Upper lobe of right lung (tissue), 1 donor: ENCODE measurements at regions not wholly inside any gene's neighbourhood (a gene's known extent, or its start where the extent isn't known, plus 50 kb on each side); places are given as distances from the start of the nearest gene placed in this dataset.
"Not testable (repeated sequence)": the region's sequence is repeated elsewhere in the genome, so short reads cannot be mapped to it uniquely, and the experiment has no call there.

Experiments
- ATAC-seq: fragments of 200-7000 bp; cut with Tn5 transposase; one replicate; pipeline ENCODE4 v1.9.1; 2020; ENCODE audit warnings: mild to moderate bottlenecking, moderate library complexity
- DNase-seq: peaks from one replicate; pipeline ENCODE4 v3.0.0-alpha.2; 2020
- H3K27ac ChIP-seq: fragments of 200-600 bp; one replicate; pipeline ENCODE4 v1.8.0; 2022
- H3K27me3 ChIP-seq: fragments of 200-600 bp; one replicate; pipeline ENCODE4 v1.8.0; 2022; ENCODE audit warnings: mild to moderate bottlenecking
- H3K36me3 ChIP-seq: fragments of 200-600 bp; one replicate; pipeline ENCODE4 v1.8.0; 2022
- H3K4me1 ChIP-seq: fragments of 200-600 bp; one replicate; pipeline ENCODE4 v1.8.0; 2022
- H3K4me3 ChIP-seq: fragments of 200-600 bp; one replicate; pipeline ENCODE4 v1.8.0; 2022; ENCODE audit warnings: mild to moderate bottlenecking
- H3K9me3 ChIP-seq: fragments of 200-600 bp; one replicate; pipeline ENCODE4 v1.8.0; 2022
- intact Hi-C: fragments of 100-400 bp; cut with DNase I; formaldehyde crosslinking; loops from one replicate; pipeline ENCODE4 v1.11.0; 2022
- TF ChIP-seq, protein P1 (sequence below): fragments of 200-600 bp; IDR thresholded peaks from one replicate; pipeline ENCODE4 v1.8.0; 2022; ENCODE audit warnings: antibody characterized with exemption
- donor health status: DM: no; HTN: yes; CAD: no; lungs with severe emphysema.

DNA sequence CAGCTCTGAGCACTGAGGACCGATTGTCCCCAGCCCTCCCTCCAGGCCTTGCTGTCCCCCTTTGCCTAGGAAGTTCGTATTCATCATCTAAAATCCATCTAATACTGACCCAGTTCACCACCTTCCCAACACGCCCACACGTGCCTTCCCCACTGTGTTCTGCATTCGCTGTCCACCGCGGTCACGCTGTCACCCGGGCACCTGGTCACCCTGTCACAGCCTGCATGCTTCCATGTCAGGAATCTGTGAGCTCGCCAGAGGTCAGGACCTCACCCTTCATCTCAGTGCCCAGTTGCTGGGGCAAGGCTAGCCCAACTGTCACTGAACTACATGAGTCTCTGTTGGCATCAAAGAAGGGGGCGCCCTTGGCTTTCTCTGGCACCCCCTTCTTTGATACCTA, 82.9 kb upstream of the RUFY1 start:
- Histone ChIP-seq H3K9me3 (no peaks in the 10 kb centered on the region), H3K4me3 (no peak overlapping the region), H3K27me3 (no peaks in the 10 kb centered on the region), H3K4me1 (no peaks in the 10 kb centered on the region), H3K36me3 (no peaks in the 10 kb centered on the region), H3K27ac (no peak overlapping the region)
- no peak for DNase-seq
- intact Hi-C loops = no loop called here
- TF ChIP-seq, protein P1, sequence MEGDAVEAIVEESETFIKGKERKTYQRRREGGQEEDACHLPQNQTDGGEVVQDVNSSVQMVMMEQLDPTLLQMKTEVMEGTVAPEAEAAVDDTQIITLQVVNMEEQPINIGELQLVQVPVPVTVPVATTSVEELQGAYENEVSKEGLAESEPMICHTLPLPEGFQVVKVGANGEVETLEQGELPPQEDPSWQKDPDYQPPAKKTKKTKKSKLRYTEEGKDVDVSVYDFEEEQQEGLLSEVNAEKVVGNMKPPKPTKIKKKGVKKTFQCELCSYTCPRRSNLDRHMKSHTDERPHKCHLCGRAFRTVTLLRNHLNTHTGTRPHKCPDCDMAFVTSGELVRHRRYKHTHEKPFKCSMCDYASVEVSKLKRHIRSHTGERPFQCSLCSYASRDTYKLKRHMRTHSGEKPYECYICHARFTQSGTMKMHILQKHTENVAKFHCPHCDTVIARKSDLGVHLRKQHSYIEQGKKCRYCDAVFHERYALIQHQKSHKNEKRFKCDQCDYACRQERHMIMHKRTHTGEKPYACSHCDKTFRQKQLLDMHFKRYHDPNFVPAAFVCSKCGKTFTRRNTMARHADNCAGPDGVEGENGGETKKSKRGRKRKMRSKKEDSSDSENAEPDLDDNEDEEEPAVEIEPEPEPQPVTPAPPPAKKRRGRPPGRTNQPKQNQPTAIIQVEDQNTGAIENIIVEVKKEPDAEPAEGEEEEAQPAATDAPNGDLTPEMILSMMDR = no peak
- ATAC-seq = no peak

DNA sequence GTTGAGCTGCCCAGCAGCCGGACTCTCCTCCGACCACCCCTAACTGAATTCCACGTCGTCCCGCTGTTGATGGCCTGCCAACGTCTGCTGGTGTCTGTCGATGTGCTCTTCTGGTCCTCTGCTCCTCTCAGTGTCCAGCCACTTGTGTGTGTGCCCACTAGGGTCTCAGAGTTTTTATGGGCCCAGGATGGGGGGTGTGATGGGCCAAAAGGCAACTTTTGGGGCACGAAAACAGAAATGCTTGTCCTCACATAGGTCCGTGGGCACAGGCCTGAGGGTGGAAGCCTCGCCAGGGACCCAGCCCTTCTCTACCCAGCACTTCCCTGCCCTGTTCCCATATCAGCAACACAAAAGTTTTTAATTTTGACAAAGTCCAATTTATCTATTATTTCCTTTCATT, 85.7 kb upstream of the RUFY1 start:
- intact Hi-C loops = no loop called here
- H3K9me3 ChIP-seq = no peaks in the 10 kb centered on the region
- no peak overlapping the region for H3K27ac ChIP-seq
- no peak for ATAC-seq
- no peaks in the 10 kb centered on the region for H3K27me3 ChIP-seq
- peak; percentile 53 for DNase-seq
- H3K4me1 ChIP-seq = no peaks in the 10 kb centered on the region
- TF ChIP-seq, protein P1 = no peak
- no peak overlapping the region for H3K4me3 ChIP-seq
- H3K36me3 ChIP-seq = no peaks in the 10 kb centered on the region

DNA sequence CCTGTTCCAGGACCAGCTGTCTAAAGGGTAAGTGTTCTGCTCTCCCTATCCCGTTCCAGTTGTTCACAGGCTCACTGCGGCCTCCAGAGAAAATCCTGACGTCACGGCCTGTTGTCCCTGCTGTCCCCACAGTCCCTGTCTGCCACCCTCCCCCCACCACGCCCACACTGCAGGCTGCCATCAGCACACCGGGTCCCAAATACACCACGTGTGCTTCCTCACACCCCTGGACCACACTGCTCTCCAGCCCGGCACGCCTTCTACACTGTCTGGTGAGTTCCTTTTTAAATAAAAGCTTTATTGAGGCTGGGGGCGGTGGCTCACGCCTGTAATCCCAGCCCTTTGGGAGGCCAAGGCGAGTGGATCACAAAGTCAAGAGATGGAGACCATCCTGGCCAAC, 88.3 kb upstream of the RUFY1 start:
- TF ChIP-seq, protein P1 = no peak
- Histone ChIP-seq H3K36me3 (no peaks in the 10 kb centered on the region), H3K27ac (no peak overlapping the region), H3K27me3 (no peaks in the 10 kb centered on the region), H3K4me3 (no peak overlapping the region), H3K9me3 (no peaks in the 10 kb centered on the region), H3K4me1 (no peaks in the 10 kb centered on the region)
- ATAC-seq (no peak), DNase-seq (peak; percentile 46)
- intact Hi-C loops = no loop called here

DNA sequence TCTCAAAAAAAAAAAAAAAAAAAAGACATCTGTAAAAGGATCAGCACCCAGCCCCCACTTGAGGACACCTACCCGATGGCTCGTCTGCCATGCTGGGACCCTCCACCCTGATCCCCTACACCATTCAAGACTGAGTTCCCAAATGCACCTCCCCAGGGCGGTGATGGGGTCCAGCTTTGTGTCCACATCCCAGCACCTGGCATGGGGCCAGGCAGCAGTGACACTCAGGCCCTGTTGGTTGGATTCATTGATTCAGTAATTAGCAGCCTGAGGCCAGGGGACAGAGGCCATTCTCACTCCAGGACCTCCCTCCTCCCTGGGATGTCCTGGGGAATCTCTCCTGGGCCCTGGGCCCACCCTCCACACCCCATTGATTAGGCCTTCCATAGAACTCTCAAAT, 88.8 kb upstream of the RUFY1 start:
- peak; percentile 58 for DNase-seq
- H3K4me3 ChIP-seq = no peak overlapping the region
- no peak for ATAC-seq
- H3K9me3 ChIP-seq = no peaks in the 10 kb centered on the region
- intact Hi-C loops = no loop called here
- H3K27ac ChIP-seq = no peak overlapping the region
- no peaks in the 10 kb centered on the region for H3K36me3 ChIP-seq
- no peaks in the 10 kb centered on the region for H3K4me1 ChIP-seq
- TF ChIP-seq, protein P1 = no peak
- no peaks in the 10 kb centered on the region for H3K27me3 ChIP-seq

DNA sequence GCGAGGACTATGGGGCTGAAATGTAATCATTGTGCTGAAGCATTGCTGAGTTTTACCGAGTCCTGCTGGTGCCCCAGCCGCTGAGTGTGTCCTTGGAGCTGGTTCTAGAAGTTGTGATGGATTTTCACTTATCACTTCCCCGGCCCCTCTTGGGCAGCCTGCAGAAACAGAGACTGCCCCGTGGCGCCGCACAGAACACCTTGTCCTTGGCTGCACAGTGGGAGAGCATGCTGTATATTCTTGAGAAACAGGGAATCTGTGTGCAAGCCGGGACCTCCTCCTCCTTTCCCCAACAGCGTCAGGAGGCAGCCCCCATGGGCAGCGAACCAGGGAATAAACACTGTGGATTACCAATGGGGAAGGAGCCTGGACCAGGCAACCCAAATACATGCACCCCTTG, 90.6 kb upstream of the RUFY1 start:
- no peaks in the 10 kb centered on the region for H3K36me3 ChIP-seq
- H3K9me3 ChIP-seq = no peaks in the 10 kb centered on the region
- H3K4me1 ChIP-seq = no peaks in the 10 kb centered on the region
- intact Hi-C loops = no loop called here
- TF ChIP-seq, protein P1 = no peak
- peak; percentile 42 for DNase-seq
- ATAC-seq = no peak
- no peak overlapping the region for H3K4me3 ChIP-seq
- H3K27ac ChIP-seq = no peak overlapping the region
- H3K27me3 ChIP-seq = no peaks in the 10 kb centered on the region

DNA sequence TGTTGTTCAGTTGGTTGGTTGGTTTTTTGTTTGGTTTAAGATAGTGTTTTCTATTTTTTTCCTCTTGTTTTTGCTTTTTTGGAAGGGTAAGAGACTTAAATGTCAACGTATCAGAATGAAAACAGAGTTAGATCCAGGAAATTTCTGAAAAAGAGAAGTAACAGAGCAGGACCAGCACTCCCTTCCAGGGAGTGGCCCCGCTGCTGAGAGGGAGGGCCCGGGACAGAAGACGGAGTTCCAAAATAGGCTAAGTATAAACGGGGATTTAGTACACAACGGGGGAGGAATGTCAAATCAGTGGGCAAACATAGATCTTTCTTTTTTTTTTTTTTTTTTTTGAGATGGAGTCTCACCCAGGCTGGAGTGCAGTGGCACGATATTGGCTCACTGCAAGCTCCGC, 92.7 kb upstream of the RUFY1 start:
- TF ChIP-seq, protein P1 = no peak
- H3K4me1 ChIP-seq = no peaks in the 10 kb centered on the region
- intact Hi-C loops = no loop called here
- no peak for ATAC-seq
- peak; percentile 5 for DNase-seq
- H3K9me3 ChIP-seq = no peaks in the 10 kb centered on the region
- no peak overlapping the region for H3K4me3 ChIP-seq
- H3K27me3 ChIP-seq = no peaks in the 10 kb centered on the region
- no peaks in the 10 kb centered on the region for H3K36me3 ChIP-seq
- H3K27ac ChIP-seq = no peak overlapping the region

DNA sequence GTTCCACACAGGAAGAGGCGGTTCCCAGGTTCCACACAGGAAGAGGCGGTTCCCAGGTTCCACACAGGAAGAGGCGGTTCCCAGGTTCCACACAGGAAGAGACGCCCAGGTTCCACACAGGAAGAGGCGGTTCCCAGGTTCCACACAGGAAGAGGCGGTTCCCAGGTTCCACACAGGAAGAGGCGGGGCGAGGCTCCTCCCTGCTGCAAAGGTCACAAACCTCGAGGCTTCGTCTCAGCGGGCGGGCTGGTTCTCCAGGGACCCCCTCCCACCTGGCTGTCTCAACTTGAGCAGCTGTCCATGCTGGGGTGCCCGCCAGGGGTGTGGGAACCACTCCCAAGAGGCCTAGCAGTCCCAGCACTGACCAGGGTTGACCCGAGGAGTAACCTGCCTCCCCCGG, 94.3 kb upstream of the RUFY1 start:
- H3K4me3 ChIP-seq, intact Hi-C loops, H3K4me1 ChIP-seq, H3K9me3 ChIP-seq, H3K36me3 ChIP-seq, ATAC-seq, H3K27ac ChIP-seq, H3K27me3 ChIP-seq: not testable (repeated sequence)
- DNase-seq = peak; percentile 55
